IMR-90 (cell line): ENCODE measurements at regions not wholly inside any gene's neighbourhood (a gene's known extent, or its start where the extent isn't known, plus 50 kb on each side); places are given as distances from the start of the nearest gene placed in this dataset.

Experiments
- ATAC-seq: fragments of 200-7000 bp; cut with Tn5 transposase; 2 replicates; pipeline ENCODE4 v1.9.1; 2020; ENCODE audit warnings: low read depth, mild to moderate bottlenecking, moderate library complexity
- BruUV-seq: library from RNA; stranded (reverse); fragments of 400-500 nt; replicated peaks from 2 replicates; lab custom pipeline; 2021; lab: Mats Ljungman, UMichigan
- CTCF ChIA-PET: fragments of 300-600 bp; formaldehyde crosslinking; extraction: SDS; loops from one replicate; lab custom pipeline; 2021; ENCODE audit warnings: antibody characterized with exemption; lab: Yijun Ruan, JAX
- POLR2A ChIA-PET: fragments of 300-600 bp; sonication (Branson Sonifier 250); formaldehyde crosslinking; loops from one replicate; lab custom pipeline; 2022; ENCODE audit warnings: antibody characterized with exemption; ENCODE audit not compliant: unreplicated experiment; lab: Charles Lee
- DNase-seq: peaks from one replicate; pipeline ENCODE4 v3.0.0; 2013
- H2AFZ ChIP-seq: replicated peaks from 2 replicates; pipeline ENCODE3; 2013; ENCODE audit warnings: low read length, mild to moderate bottlenecking; ENCODE audit not compliant: poor library complexity
- H2AK5ac ChIP-seq: 2 replicates; pipeline ENCODE4 v1.6.1; 2013; ENCODE audit warnings: low read depth, low read length, inconsistent platforms
- H2AK9ac ChIP-seq: replicated peaks from 2 replicates; pipeline ENCODE3; 2013; ENCODE audit warnings: mild to moderate bottlenecking, low read depth, low read length, moderate library complexity; ENCODE audit not compliant: poor library complexity
- H2BK120ac ChIP-seq: 2 replicates; pipeline ENCODE4 v1.6.1; 2013; ENCODE audit warnings: low read depth, low read length, inconsistent platforms
- H2BK15ac ChIP-seq: 3 replicates; pipeline ENCODE4 v1.6.1; 2013; ENCODE audit warnings: low read depth, low read length, inconsistent platforms
- H2BK20ac ChIP-seq: 2 replicates; pipeline ENCODE4 v1.6.1; 2013; ENCODE audit warnings: low read depth, mild to moderate bottlenecking, inconsistent platforms, low read length, moderate library complexity
- H2BK5ac ChIP-seq: 2 replicates; pipeline ENCODE4 v1.6.1; 2013; ENCODE audit warnings: mild to moderate bottlenecking, low read depth, low read length, inconsistent platforms; ENCODE audit not compliant: poor library complexity, severe bottlenecking
- H3K14ac ChIP-seq: replicated peaks from 2 replicates; pipeline ENCODE4 v1.6.1; 2013; ENCODE audit warnings: low read depth, low read length, inconsistent platforms
- H3K18ac ChIP-seq: 2 replicates; pipeline ENCODE4 v1.6.1; 2013; ENCODE audit warnings: low read depth, low read length, control low read depth
- H3K23ac ChIP-seq: 2 replicates; pipeline ENCODE4 v1.6.1; 2013; ENCODE audit warnings: low read depth, low read length, inconsistent platforms
- H3K27ac ChIP-seq: 2 replicates; pipeline ENCODE4 v1.5.1; 2013; ENCODE audit warnings: mild to moderate bottlenecking, control low read depth, low read length; ENCODE audit not compliant: insufficient read depth
- H3K27me3 ChIP-seq: 2 replicates; pipeline ENCODE4 v1.6.1; 2013; ENCODE audit warnings: low read length; ENCODE audit not compliant: control insufficient read depth, insufficient read depth
- H3K36me3 ChIP-seq: 2 replicates; pipeline ENCODE4 v1.6.1; 2013; ENCODE audit warnings: low read length, mixed read lengths; ENCODE audit not compliant: control insufficient read depth, insufficient read depth
- H3K4ac ChIP-seq: 2 replicates; pipeline ENCODE4 v1.6.1; 2013; ENCODE audit warnings: low read depth, low read length, inconsistent platforms
- H3K4me1 ChIP-seq: 2 replicates; pipeline ENCODE4 v1.6.1; 2013; ENCODE audit warnings: low read length, mixed read lengths; ENCODE audit not compliant: control insufficient read depth, insufficient read depth
- H3K4me2 ChIP-seq: 2 replicates; pipeline ENCODE4 v1.6.1; 2013; ENCODE audit warnings: low read depth, mild to moderate bottlenecking, control low read depth, low read length, moderate library complexity
- H3K4me3 ChIP-seq: 2 replicates; pipeline ENCODE4 v1.5.1; 2013; ENCODE audit warnings: low read depth, mild to moderate bottlenecking, control low read depth, low read length, moderate library complexity; ENCODE audit not compliant: insufficient read depth
- H3K56ac ChIP-seq: 2 replicates; pipeline ENCODE4 v1.6.1; 2013; ENCODE audit warnings: low read length, inconsistent platforms; ENCODE audit not compliant: insufficient read depth; ENCODE audit errors: extremely low read depth
- H3K79me1 ChIP-seq, 2 experiments: 2 replicates each; pipeline ENCODE4 v1.6.1; 2013; ENCODE audit warnings: low read length in 2 of 2, inconsistent platforms in 1 of 2, low read depth in 1 of 2
- H3K9ac ChIP-seq: 2 replicates; pipeline ENCODE4 v1.6.1; 2013; ENCODE audit warnings: low read depth, low read length, control low read depth
- H3K9me1 ChIP-seq: 2 replicates; pipeline ENCODE4 v1.6.1; 2013; ENCODE audit warnings: low read length, inconsistent platforms; ENCODE audit not compliant: insufficient read depth
- H3K9me3 ChIP-seq: 2 replicates; pipeline ENCODE4 v1.6.1; 2013; ENCODE audit warnings: low read length; ENCODE audit not compliant: control insufficient read depth, insufficient read depth
- H4K20me1 ChIP-seq: 2 replicates; pipeline ENCODE4 v1.6.1; 2013; ENCODE audit warnings: low read length, inconsistent platforms; ENCODE audit not compliant: insufficient read depth
- H4K5ac ChIP-seq: 2 replicates; pipeline ENCODE4 v1.6.1; 2013; ENCODE audit warnings: mild to moderate bottlenecking, low read depth, low read length, control low read depth
- H4K8ac ChIP-seq, 2 experiments: 2 replicates each; pipeline ENCODE4 v1.6.1; 2013; ENCODE audit warnings: low read depth in 2 of 2, low read length in 2 of 2, control low read depth in 1 of 2, inconsistent platforms in 1 of 2
- H4K91ac ChIP-seq: 2 replicates; pipeline ENCODE4 v1.6.1; 2013; ENCODE audit warnings: low read depth, low read length, inconsistent platforms; ENCODE audit not compliant: insufficient read depth
- CEBPB ChIP-seq: IDR thresholded peaks from 2 replicates; pipeline ENCODE4 v1.6.1; 2012; ENCODE audit warnings: low read depth, low read length, improper control_type of control experiment
- CHD1 ChIP-seq: IDR thresholded peaks from 2 replicates; pipeline ENCODE4 v1.6.1; 2012; ENCODE audit warnings: low read depth, low read length, improper control_type of control experiment
- RCOR1 ChIP-seq: IDR thresholded peaks from 2 replicates; pipeline ENCODE4 v1.6.1; 2012; ENCODE audit warnings: mild to moderate bottlenecking, low read length, improper control_type of control experiment; ENCODE audit not compliant: insufficient replicate concordance
- SMC3 ChIP-seq: fragments of 150-350 bp; IDR thresholded peaks from 2 replicates; pipeline ENCODE4 v1.6.1; 2016; ENCODE audit warnings: low read depth, mild to moderate bottlenecking, antibody characterized with exemption, low read length, moderate library complexity
- whole genome bisulfite sequencing, 2 experiments: methylation state at CpG; one replicate each; pipeline versions ENCODE4 v1.1.5 to v1.1.7; 2013; ENCODE audit warnings: missing lambda C conversion rate in 2 of 2; ENCODE audit not compliant: insufficient read length in 1 of 2; ENCODE audit errors: extremely low coverage in 2 of 2; 5-methylcytosine and 5-hydroxymethylcytosine counted together
- dilution Hi-C: fragments of 300-500 bp; cut with HindIII; formaldehyde crosslinking; loops from one replicate; pipeline ENCODE4 v1.14.3; 2018; ENCODE audit warnings: low sequenced_read_pairs; ENCODE audit not compliant: unreplicated experiment
- in situ Hi-C: fragments of 300-500 bp; cut with MboI; formaldehyde crosslinking; loops from 3 replicates; pipeline ENCODE4 v1.14.3; 2019; ENCODE audit warnings: low sequenced_read_pairs, inconsistent platforms, mixed read lengths
- intact Hi-C: fragments of 100-400 bp; cut with micrococcal nuclease; formaldehyde crosslinking; loops from 2 replicates; pipeline ENCODE4 v1.10.0; 2022

DNA sequence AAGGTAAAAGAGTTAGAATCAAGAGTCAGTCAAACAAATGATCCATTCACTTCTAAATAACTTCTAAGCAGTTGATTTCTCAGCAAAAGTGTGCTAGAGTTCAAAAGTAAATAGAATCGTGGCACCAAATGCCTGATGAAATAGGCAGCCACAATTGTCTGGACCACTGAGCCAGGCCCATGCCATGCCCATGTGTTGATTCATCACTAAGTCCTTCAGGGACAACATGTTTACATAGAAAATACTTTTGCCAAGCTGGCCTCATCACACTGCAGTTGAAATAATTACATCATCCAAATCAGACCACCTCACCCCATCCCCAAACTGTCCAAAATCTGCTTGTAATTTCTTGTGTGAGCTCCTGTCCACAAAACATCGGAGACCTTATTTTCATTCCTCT, 216.3 kb downstream of the IGSF11 start:
- Histone ChIP-seq H3K36me3 (no peaks in the 10 kb centered on the region), H3K14ac (no peak overlapping the region), H2BK5ac (no peak overlapping the region), H3K4me3 (no peak overlapping the region), H3K27me3 (peaks cover 1% of the 10 kb centered on the region; the same call in 1 of the 2 replicates), H3K9me1 (no peaks in the 10 kb centered on the region), H2BK120ac (peak overlapping the region; percentile 48; the same call in 1 of the 2 replicates), H2AK9ac (no peak overlapping the region), H4K8ac (no peak overlapping the region), H2AFZ (no peak overlapping the region), H3K4me1 (no peaks in the 10 kb centered on the region), H4K5ac (no peak overlapping the region), H4K91ac (no peak overlapping the region), H3K4ac (no peak overlapping the region), H3K79me1 (no peaks in the 10 kb centered on the region), H2AK5ac (no peak overlapping the region), H2BK15ac (no peak overlapping the region), H2BK20ac (no peak overlapping the region; the same call in 1 of the 2 replicates), H3K4me2 (no peak overlapping the region), H3K56ac (no peak overlapping the region), H3K9ac (no peak overlapping the region), H3K9me3 (no peaks in the 10 kb centered on the region), H3K23ac (no peak overlapping the region), H4K20me1 (no peaks in the 10 kb centered on the region), H3K18ac (no peak overlapping the region), H3K27ac (no peak overlapping the region)
- WGBS, 2 experiments: 17% methylated on average over 1 of the region's 2 CpGs; no CpG with 5 or more reads in 1 of the 2 experiments
- ChIA-PET POLR2A (no interaction called here), CTCF (no interaction called here)
- no TSS peak for BruUV-seq
- ATAC-seq (peak; percentile 75), DNase-seq (peak; percentile 32)
- intact Hi-C loops (loop anchor here (5.0 to 10.0 kb wide), 4 partner anchors 821 to 1956 kb away; no protein-coding TSS in a partner anchor), in situ Hi-C loops (no loop called here), dilution Hi-C loops (no loop called here)
- TF ChIP-seq RCOR1: no peak
- 0 out of 2 replicates have a peak, but pooled peaks have one; percentile 40 for TF ChIP-seq CEBPB
- no peak for TF ChIP-seq CHD1
- TF ChIP-seq SMC3: no peak
